ENCODE measurements at regions not wholly inside any gene's neighbourhood (a gene's known extent, or its start where the extent isn't known, plus 50 kb on each side); places are given as distances from the start of the nearest gene placed in this dataset.

GRCh38 chr14:28483506-28483905 lies 283.1 kb upstream of the FOXG1 start:
- Histone ChIP-seq H3K27ac (ENCODE audit: low read depth, low read length) (no peak overlapping the region), H3K4me3 (ENCODE audit: low read depth, low read length) (no peak overlapping the region), H3K9me3 (ENCODE audit: control insufficient read depth, insufficient read depth, low read length) (peaks cover 10% of the 10 kb centered on the region), H3K27me3 (ENCODE audit: control insufficient read depth, insufficient read depth, low read length) (no peaks in the 10 kb centered on the region)
- CTCF ChIA-PET: no interaction called here
- POLR2A ChIA-PET: no interaction called here
- no peak for DNase-seq (ENCODE audit: low read depth, low spot score)
- no peak for TF ChIP-seq CTCF (IDR thresholded peaks at IDR 0.05; ENCODE audit: low read depth, low read length)

- ChIA-PET CTCF (no interaction called here), POLR2A (no interaction called here)
- no peak for TF ChIP-seq CTCF (IDR thresholded peaks at IDR 0.05; ENCODE audit: low read depth, low read length)
- H3K27ac ChIP-seq (ENCODE audit: low read depth, low read length): no peak overlapping the region
- no peaks in the 10 kb centered on the region for H3K27me3 ChIP-seq (ENCODE audit: control insufficient read depth, insufficient read depth, low read length)
- no peak for DNase-seq (ENCODE audit: low read depth, low spot score)
- no peak overlapping the region for H3K4me3 ChIP-seq (ENCODE audit: low read depth, low read length)
- H3K9me3 ChIP-seq (ENCODE audit: control insufficient read depth, insufficient read depth, low read length): peaks cover 16% of the 10 kb centered on the region
Measured at GRCh38 chr14:28488684-28489083, 277.9 kb upstream of the FOXG1 start.

GRCh38 chr14:28493516-28493915 lies 273.1 kb upstream of the FOXG1 start:
- no peak for TF ChIP-seq CTCF (IDR thresholded peaks at IDR 0.05; ENCODE audit: low read depth, low read length)
- ChIA-PET CTCF (no interaction called here), POLR2A (no interaction called here)
- H3K4me3 ChIP-seq (ENCODE audit: low read depth, low read length): no peak overlapping the region
- DNase-seq (ENCODE audit: low read depth, low spot score): no peak
- peaks cover 12% of the 10 kb centered on the region; the same call in 1 of the 2 replicates for H3K9me3 ChIP-seq (ENCODE audit: control insufficient read depth, insufficient read depth, low read length)
- H3K27me3 ChIP-seq (ENCODE audit: control insufficient read depth, insufficient read depth, low read length): no peaks in the 10 kb centered on the region
- H3K27ac ChIP-seq (ENCODE audit: low read depth, low read length): no peak overlapping the region

GRCh38 chr14:28494196-28494595 lies 272.4 kb upstream of the FOXG1 start:
- Histone ChIP-seq H3K4me3 (ENCODE audit: low read depth, low read length) (no peak overlapping the region), H3K27ac (ENCODE audit: low read depth, low read length) (no peak overlapping the region), H3K27me3 (ENCODE audit: control insufficient read depth, insufficient read depth, low read length) (no peaks in the 10 kb centered on the region), H3K9me3 (ENCODE audit: control insufficient read depth, insufficient read depth, low read length) (peaks cover 17% of the 10 kb centered on the region; the same call in 1 of the 2 replicates)
- DNase-seq (ENCODE audit: low read depth, low spot score): no peak
- CTCF ChIA-PET: no interaction called here
- no peak for TF ChIP-seq CTCF (IDR thresholded peaks at IDR 0.05; ENCODE audit: low read depth, low read length)
- POLR2A ChIA-PET: no interaction called here

- peaks cover 13% of the 10 kb centered on the region; the same call in 1 of the 2 replicates for H3K9me3 ChIP-seq (ENCODE audit: control insufficient read depth, insufficient read depth, low read length)
- ChIA-PET CTCF (no interaction called here), POLR2A (no interaction called here)
- H3K27ac ChIP-seq (ENCODE audit: low read depth, low read length): no peak overlapping the region
- no peaks in the 10 kb centered on the region for H3K27me3 ChIP-seq (ENCODE audit: control insufficient read depth, insufficient read depth, low read length)
- DNase-seq (ENCODE audit: low read depth, low spot score): no peak
- TF ChIP-seq CTCF (IDR thresholded peaks at IDR 0.05; ENCODE audit: low read depth, low read length): no peak
- no peak overlapping the region for H3K4me3 ChIP-seq (ENCODE audit: low read depth, low read length)
Measured at GRCh38 chr14:28496364-28496763, 270.2 kb upstream of the FOXG1 start.
